Transverse colon (tissue), 4 donors: ENCODE measurements at regions not wholly inside any gene's neighbourhood (a gene's known extent, or its start where the extent isn't known, plus 50 kb on each side); places are given as distances from the start of the nearest gene placed in this dataset.

Experiments
- DNase-seq: peaks from one replicate; pipeline ENCODE4 v3.0.0-alpha.2; 2019
- H3K27ac ChIP-seq, 4 donors: fragments of 200-600 bp; sonication (generic); 2 replicates each; pipeline ENCODE4 v1.5.1; 2016 to 2018; ENCODE audit warnings: inconsistent platforms in 4 of 4
- H3K27me3 ChIP-seq: fragments of 200-600 bp; sonication (generic); 2 replicates; pipeline ENCODE4 v1.5.1; 2017; ENCODE audit warnings: inconsistent platforms
- H3K36me3 ChIP-seq, 4 donors: fragments of 200-600 bp; sonication (generic); 2 replicates each; pipeline ENCODE4 v1.5.1; 2017 to 2019; ENCODE audit warnings: inconsistent platforms in 4 of 4
- H3K4me1 ChIP-seq, 4 donors: fragments of 200-600 bp; sonication (generic); 2 replicates each; pipeline ENCODE4 v1.5.1; 2017 to 2020; ENCODE audit warnings: inconsistent platforms in 4 of 4
- H3K4me3 ChIP-seq, 4 donors: fragments of 200-600 bp; sonication (generic); 1 replicate in 1 of 4; 2 replicates in 3 of 4; pipeline versions ENCODE4 v1.5.1 to v1.6.1; 2017 to 2019; ENCODE audit warnings: inconsistent platforms in 4 of 4
- H3K9me3 ChIP-seq, 2 donors: fragments of 200-600 bp; sonication (generic); 2 replicates each; pipeline ENCODE4 v1.5.1; 2017 to 2019; ENCODE audit warnings: inconsistent platforms in 2 of 2
- EP300 ChIP-seq: sonication (generic); formaldehyde crosslinking; IDR thresholded peaks from one replicate; pipeline ENCODE4 v1.6.1; 2017; ENCODE audit warnings: antibody characterized with exemption, low read depth
- POLR2A ChIP-seq: fragments of 450-650 bp; IDR thresholded peaks from one replicate; pipeline ENCODE4 v1.6.1; 2016; ENCODE audit warnings: antibody characterized with exemption, mild to moderate bottlenecking, moderate library complexity
- POLR2AphosphoS5 ChIP-seq, 3 donors: sonication (generic); formaldehyde crosslinking; IDR thresholded peaks; one replicate each; pipeline ENCODE4 v1.6.1; 2016; ENCODE audit warnings: antibody characterized with exemption in 3 of 3
- WGBS, 2 donors: methylation state at CpG; one replicate each; pipeline ENCODE4 v1.1.5; 2018; ENCODE audit warnings: low coverage in 1 of 2; 5-methylcytosine and 5-hydroxymethylcytosine counted together
- in situ Hi-C, 4 donors: fragments of 200-750 bp; cut with MboI; loops; one replicate each; pipeline versions ENCODE4 v1.15.0 to v1.15.1; 2017; ENCODE audit warnings: low sequenced_read_pairs in 3 of 4, low pct_ligation_motif_present in 1 of 4, low pct_unique_long_range_greater_than_20kb in 1 of 4
- intact Hi-C: fragments of 100-400 bp; cut with DNase I; formaldehyde crosslinking; loops from one replicate; pipeline ENCODE4 v1.15.1; 2023; ENCODE audit warnings: low total_unique reads
- TF ChIP-seq, protein P1 (sequence below), 5 experiments: fragments of 200-600 bp in 3 of 5; fragments of 450-650 bp in 2 of 5; sonication (generic) in 3 of 5; IDR thresholded peaks; 1 replicate in 2 of 5; 2 replicates in 3 of 5; pipeline ENCODE4 v1.5.1; 2016 to 2017; ENCODE audit warnings: antibody characterized with exemption in 5 of 5, inconsistent platforms in 3 of 5, mild to moderate bottlenecking in 2 of 5, moderate library complexity in 1 of 5

DNA sequence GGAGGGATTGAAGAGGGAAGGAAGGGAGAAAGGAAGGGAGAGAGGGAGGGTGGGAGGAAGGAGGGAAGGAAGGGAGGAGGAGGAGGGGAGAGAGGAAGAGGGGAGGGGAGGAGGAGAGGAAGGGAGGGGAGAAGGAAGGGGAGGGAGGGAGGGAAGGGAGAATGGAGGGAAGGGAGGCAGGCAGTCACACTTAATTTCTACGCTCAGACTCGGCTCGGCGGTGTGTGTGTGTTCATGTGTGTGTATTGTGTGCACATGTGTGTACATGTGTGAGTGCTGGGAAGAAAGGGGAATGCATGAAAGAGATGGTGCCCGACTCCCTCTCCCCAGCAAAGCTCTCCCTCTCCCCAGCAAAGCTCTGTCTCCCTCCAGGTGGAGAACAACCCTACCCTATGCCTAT lies 79.1 kb upstream of the AFDN start:
- Histone ChIP-seq H3K27me3 (no peaks in the 10 kb centered on the region), H3K27ac (peak overlapping the region in 1 of 4 donors; percentile 79), H3K4me1 (peaks cover 7 to 29% (median 9%) of the 10 kb centered on the region in 4 donors), H3K4me3 (no peak overlapping the region), H3K9me3 (no peaks in the 10 kb centered on the region), H3K36me3 (no peaks in the 10 kb centered on the region)
- intact Hi-C loops (no loop called here), in situ Hi-C loops (no loop called here)
- DNase-seq: no peak
- whole genome bisulfite sequencing, 2 donors: 87 to 90% methylated on average over 2 to 5 of the region's 5 CpGs
- TF ChIP-seq EP300: no peak
- TF ChIP-seq, protein P1, sequence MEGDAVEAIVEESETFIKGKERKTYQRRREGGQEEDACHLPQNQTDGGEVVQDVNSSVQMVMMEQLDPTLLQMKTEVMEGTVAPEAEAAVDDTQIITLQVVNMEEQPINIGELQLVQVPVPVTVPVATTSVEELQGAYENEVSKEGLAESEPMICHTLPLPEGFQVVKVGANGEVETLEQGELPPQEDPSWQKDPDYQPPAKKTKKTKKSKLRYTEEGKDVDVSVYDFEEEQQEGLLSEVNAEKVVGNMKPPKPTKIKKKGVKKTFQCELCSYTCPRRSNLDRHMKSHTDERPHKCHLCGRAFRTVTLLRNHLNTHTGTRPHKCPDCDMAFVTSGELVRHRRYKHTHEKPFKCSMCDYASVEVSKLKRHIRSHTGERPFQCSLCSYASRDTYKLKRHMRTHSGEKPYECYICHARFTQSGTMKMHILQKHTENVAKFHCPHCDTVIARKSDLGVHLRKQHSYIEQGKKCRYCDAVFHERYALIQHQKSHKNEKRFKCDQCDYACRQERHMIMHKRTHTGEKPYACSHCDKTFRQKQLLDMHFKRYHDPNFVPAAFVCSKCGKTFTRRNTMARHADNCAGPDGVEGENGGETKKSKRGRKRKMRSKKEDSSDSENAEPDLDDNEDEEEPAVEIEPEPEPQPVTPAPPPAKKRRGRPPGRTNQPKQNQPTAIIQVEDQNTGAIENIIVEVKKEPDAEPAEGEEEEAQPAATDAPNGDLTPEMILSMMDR (IDR thresholded peaks at IDR 0.05): no peak
- TF ChIP-seq POLR2A: no peak
- TF ChIP-seq POLR2AphosphoS5 (IDR thresholded peaks at IDR 0.05): no peak

DNA sequence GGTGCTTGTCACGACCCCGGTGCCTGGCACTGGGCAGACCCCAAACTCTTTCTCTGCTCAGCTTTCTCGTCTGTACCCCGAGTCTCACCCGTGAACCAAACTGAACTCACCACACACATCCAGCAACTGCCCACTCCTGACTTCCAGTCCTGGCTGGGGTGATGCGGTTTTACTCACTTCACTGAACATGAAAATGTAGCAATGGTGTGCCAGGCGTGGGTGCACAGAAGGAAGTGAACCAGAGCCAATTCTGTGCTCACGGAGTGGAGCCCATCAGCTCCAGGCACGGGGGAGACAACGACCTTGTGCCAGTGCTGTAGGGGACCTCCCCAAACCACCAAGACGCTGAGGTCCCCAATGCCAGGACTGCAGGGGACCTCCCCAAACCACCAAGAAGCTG lies 78.7 kb upstream of the AFDN start:
- no peaks in the 10 kb centered on the region for H3K27me3 ChIP-seq
- no peak overlapping the region for H3K4me3 ChIP-seq
- DNase-seq: no peak
- in situ Hi-C loops (no loop called here), intact Hi-C loops (no loop called here)
- H3K9me3 ChIP-seq: no peaks in the 10 kb centered on the region
- WGBS, 2 donors: 90 to 96% methylated on average over 5 to 11 of the region's 11 CpGs
- peaks cover 7 to 29% (median 9%) of the 10 kb centered on the region in 4 donors for H3K4me1 ChIP-seq
- H3K27ac ChIP-seq: peak overlapping the region in 1 of 4 donors; percentile 79
- H3K36me3 ChIP-seq: no peaks in the 10 kb centered on the region
- no peak for TF ChIP-seq EP300
- no peak for TF ChIP-seq POLR2A
- TF ChIP-seq, protein P1 (IDR thresholded peaks at IDR 0.05): no peak
- no peak for TF ChIP-seq POLR2AphosphoS5 (IDR thresholded peaks at IDR 0.05)

DNA sequence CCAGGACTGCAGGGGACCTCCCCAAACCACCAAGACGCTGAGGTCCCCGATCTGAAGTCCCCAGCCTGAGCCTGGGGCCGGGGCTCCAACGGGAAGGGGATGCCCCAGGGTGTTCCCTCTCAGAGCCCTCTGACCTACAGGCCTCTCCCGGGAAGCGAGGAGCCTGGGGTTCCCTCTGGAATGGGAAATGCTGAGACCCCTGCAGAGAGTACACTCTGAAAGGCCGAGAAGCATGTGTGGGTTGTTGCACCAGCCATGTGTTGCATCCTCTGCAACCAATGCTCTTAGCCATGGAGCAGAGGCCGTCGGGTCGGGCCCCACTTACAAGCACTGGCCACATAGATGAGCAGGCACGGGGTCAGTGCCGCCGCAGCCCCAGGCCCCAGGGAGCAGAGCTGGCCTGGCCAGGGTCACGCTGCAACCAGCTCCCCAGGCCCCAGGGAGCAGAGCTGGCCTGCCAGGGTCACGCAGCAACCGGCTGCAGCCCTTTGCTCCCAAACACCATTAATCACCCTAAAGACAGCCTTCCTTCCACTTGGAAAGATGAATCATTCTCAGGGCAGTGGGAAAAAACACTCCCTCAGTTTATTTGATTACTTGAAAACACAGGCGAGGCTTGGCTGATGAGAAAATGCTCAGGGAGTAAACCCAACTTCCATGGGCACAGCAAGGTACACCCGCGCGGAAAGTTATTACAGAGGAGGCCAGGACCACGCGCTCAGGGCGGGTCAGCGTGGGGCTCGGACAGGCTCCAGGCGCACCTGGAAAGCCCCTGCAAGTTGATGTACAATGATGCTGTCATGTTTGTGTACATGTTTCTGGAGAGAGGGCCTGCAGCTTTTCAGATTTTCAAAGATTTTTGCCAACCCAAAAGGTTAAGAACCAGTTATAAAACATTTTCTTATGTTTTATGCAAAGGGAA lies 78.0 kb upstream of the AFDN start:
- H3K9me3 ChIP-seq: no peaks in the 10 kb centered on the region
- H3K27ac ChIP-seq: no peak overlapping the region
- TF ChIP-seq POLR2A: no peak
- no peak overlapping the region for H3K4me3 ChIP-seq
- intact Hi-C loops: no loop called here
- WGBS, 2 donors: 81 to 87% methylated on average over 3 to 24 of the region's 26 CpGs
- no peak for DNase-seq
- H3K27me3 ChIP-seq: no peaks in the 10 kb centered on the region
- in situ Hi-C loops: no loop called here
- no peaks in the 10 kb centered on the region for H3K36me3 ChIP-seq
- H3K4me1 ChIP-seq: peaks cover 7 to 29% (median 9%) of the 10 kb centered on the region in 4 donors

- TF ChIP-seq POLR2AphosphoS5 (IDR thresholded peaks at IDR 0.05): peak in 2 of 3 donors; percentile 65 to 67
- TF ChIP-seq, protein P1 (IDR thresholded peaks at IDR 0.05): no peak
- no peak for TF ChIP-seq POLR2A
- TF ChIP-seq EP300: no peak
- peak overlapping the region; percentile 14 to 43 (median 26) for H3K27ac ChIP-seq
- no peaks in the 10 kb centered on the region for H3K9me3 ChIP-seq
- peak; percentile 84 for DNase-seq
- in situ Hi-C loops: no loop called here
- WGBS, 2 donors: 42 to 50% methylated on average over 1 to 3 of the region's 4 CpGs
- H3K36me3 ChIP-seq: no peaks in the 10 kb centered on the region
- H3K27me3 ChIP-seq: no peaks in the 10 kb centered on the region
- peaks cover 7 to 29% (median 9%) of the 10 kb centered on the region in 4 donors for H3K4me1 ChIP-seq
- intact Hi-C loops: no loop called here
- no peak overlapping the region for H3K4me3 ChIP-seq
Measured at GRCh38 chr6:167750956-167751358, 75.8 kb upstream of the AFDN start.
